H1 (cell line): ENCODE measurements at regions not wholly inside any gene's neighbourhood (a gene's known extent, or its start where the extent isn't known, plus 50 kb on each side); places are given as distances from the start of the nearest gene placed in this dataset.

Source experiments
- CTCF ChIA-PET: fragments of 300-600 bp; sonication (Branson Sonifier 250); formaldehyde crosslinking; loops from one replicate; lab custom pipeline; 2021; ENCODE audit not compliant: partially characterized antibody; lab: Charles Lee
- POLR2A ChIA-PET: fragments of 300-600 bp; sonication (Branson Sonifier 250); formaldehyde crosslinking; loops from one replicate; lab custom pipeline; 2021; ENCODE audit warnings: inconsistent platforms; ENCODE audit not compliant: partially characterized antibody; lab: Charles Lee
- DNase-seq, 2 experiments: peaks; one replicate each; pipeline versions ENCODE4 v3.0.0 to v3.0.0-alpha.2; 2010 to 2022; ENCODE audit warnings: low spot score in 2 of 2, low read depth in 1 of 2, mixed read lengths in 1 of 2
- FAIRE-seq: peaks from 2 replicates; lab custom pipeline; 2011; peaks lifted over from hg19 to GRCh38; lab: Jason Lieb, UNC
- H2AFZ ChIP-seq: 2 replicates; pipeline ENCODE4 v1.8.1; 2012; ENCODE audit warnings: low read length, inconsistent platforms
- H2AK5ac ChIP-seq: 2 replicates; pipeline ENCODE4 v1.6.1; 2013; ENCODE audit warnings: low read depth, low read length
- H2BK120ac ChIP-seq: replicated peaks from 2 replicates; pipeline ENCODE3; 2013; ENCODE audit warnings: low read depth, low read length, inconsistent platforms
- H2BK12ac ChIP-seq: 2 replicates; pipeline ENCODE4 v1.6.1; 2013; ENCODE audit warnings: low read depth, low read length
- H2BK15ac ChIP-seq: 2 replicates; pipeline ENCODE4 v1.6.1; 2013; ENCODE audit warnings: low read length
- H2BK20ac ChIP-seq: 2 replicates; pipeline ENCODE4 v1.6.1; 2013; ENCODE audit warnings: low read length
- H2BK5ac ChIP-seq: 2 replicates; pipeline ENCODE4 v1.6.1; 2013; ENCODE audit warnings: low read depth, low read length
- H3K14ac ChIP-seq: 2 replicates; pipeline ENCODE4 v1.6.1; 2013; ENCODE audit warnings: inconsistent platforms; ENCODE audit not compliant: insufficient read length
- H3K18ac ChIP-seq: 2 replicates; pipeline ENCODE4 v1.6.1; 2013; ENCODE audit warnings: low read length; ENCODE audit errors: extremely low read depth
- H3K23ac ChIP-seq: 2 replicates; pipeline ENCODE4 v1.6.1; 2013; ENCODE audit warnings: inconsistent platforms; ENCODE audit not compliant: insufficient read length
- H3K23me2 ChIP-seq: 2 replicates; pipeline ENCODE4 v1.6.1; 2013; ENCODE audit warnings: low read depth, low read length
- H3K27ac ChIP-seq: 2 replicates; pipeline ENCODE4 v1.6.1; 2011; ENCODE audit warnings: low read depth, low read length, inconsistent platforms
- H3K27me3 ChIP-seq, 4 experiments: replicated peaks in 1 of 4; 1 replicate in 1 of 4; 2 replicates in 3 of 4; pipeline versions ENCODE4 v1.6.1 to v1.8.1; 2011 to 2013; ENCODE audit warnings: low read length in 3 of 4, mild to moderate bottlenecking in 3 of 4, inconsistent platforms in 2 of 4, mixed read lengths in 2 of 4, moderate library complexity in 1 of 4; ENCODE audit not compliant: control insufficient read depth in 3 of 4, insufficient read depth in 3 of 4; ENCODE audit errors: extremely low read depth in 1 of 4
- H3K36me3 ChIP-seq, 4 experiments: 2 replicates each; pipeline versions ENCODE4 v1.6.1 to v1.8.1; 2011 to 2013; ENCODE audit warnings: mild to moderate bottlenecking in 4 of 4, low read length in 3 of 4, moderate library complexity in 2 of 4, control low read depth in 1 of 4, inconsistent platforms in 1 of 4; ENCODE audit not compliant: insufficient read depth in 4 of 4, control insufficient read depth in 2 of 4
- H3K4ac ChIP-seq: replicated peaks from 2 replicates; pipeline ENCODE3; 2013; ENCODE audit warnings: low read length, low read depth, mixed read lengths, inconsistent platforms; ENCODE audit not compliant: insufficient read length
- H3K4me1 ChIP-seq, 4 experiments: replicated peaks in 1 of 4; 1 replicate in 1 of 4; 2 replicates in 3 of 4; pipeline versions ENCODE4 v1.6.1 to v1.8.1; 2011 to 2013; ENCODE audit warnings: low read length in 3 of 4, inconsistent platforms in 2 of 4, mixed read lengths in 1 of 4; ENCODE audit not compliant: insufficient read depth in 4 of 4, control insufficient read depth in 3 of 4
- H3K4me2 ChIP-seq, 2 experiments: 2 replicates each; pipeline versions ENCODE4 v1.6.1 to v1.8.1; 2011 to 2013; ENCODE audit warnings: low read depth in 2 of 2, low read length in 2 of 2, control low read depth in 1 of 2, inconsistent platforms in 1 of 2, mild to moderate bottlenecking in 1 of 2; ENCODE audit not compliant: insufficient read depth in 1 of 2
- H3K4me3 ChIP-seq, 4 experiments: fragments of 200-600, 300-600 bp in 1 of 4; sonication (generic), shearing (Covaris generic), sonication (Bioruptor Twin) in 1 of 4; 2 replicates each; pipeline versions ENCODE4 v1.5.1 to v1.8.1; 2011 to 2016; ENCODE audit warnings: low read length in 4 of 4, low read depth in 3 of 4, control low read depth in 2 of 4, inconsistent platforms in 2 of 4, mild to moderate bottlenecking in 2 of 4, mixed read lengths in 1 of 4, moderate library complexity in 1 of 4; ENCODE audit not compliant: insufficient read depth in 2 of 4; ENCODE audit errors: extremely low read depth in 1 of 4
- H3K56ac ChIP-seq: replicated peaks from 2 replicates; pipeline ENCODE3; 2013; ENCODE audit warnings: low read depth, mild to moderate bottlenecking, mixed read lengths, low read length, inconsistent platforms; ENCODE audit not compliant: insufficient read length
- H3K79me1 ChIP-seq: 2 replicates; pipeline ENCODE4 v1.6.1; 2013; ENCODE audit warnings: low read depth, low read length, control low read depth
- H3K79me2 ChIP-seq, 2 experiments: 2 replicates each; pipeline versions ENCODE4 v1.6.1 to v1.8.1; 2012 to 2013; ENCODE audit warnings: low read length in 2 of 2, mild to moderate bottlenecking in 2 of 2, inconsistent platforms in 1 of 2; ENCODE audit not compliant: insufficient read depth in 2 of 2, control insufficient read depth in 1 of 2
- H3K9ac ChIP-seq, 4 experiments: replicated peaks in 1 of 4; 1 replicate in 1 of 4; 2 replicates in 3 of 4; pipeline versions ENCODE4 v1.6.1 to v1.8.1; 2011 to 2013; ENCODE audit warnings: low read depth in 3 of 4, low read length in 3 of 4, control low read depth in 2 of 4, mild to moderate bottlenecking in 2 of 4, moderate library complexity in 2 of 4, inconsistent platforms in 1 of 4; ENCODE audit errors: extremely low read depth in 1 of 4
- H3K9me3 ChIP-seq, 2 experiments: 2 replicates each; pipeline versions ENCODE4 v1.6.1 to v1.8.1; 2012 to 2013; ENCODE audit warnings: mild to moderate bottlenecking in 2 of 2, moderate library complexity in 2 of 2, control low read depth in 1 of 2, inconsistent platforms in 1 of 2, low read depth in 1 of 2, low read length in 1 of 2, mixed read lengths in 1 of 2; ENCODE audit not compliant: insufficient read depth in 2 of 2
- H4K20me1 ChIP-seq, 2 experiments: replicated peaks in 1 of 2; 2 replicates each; pipeline versions ENCODE3 to v1.8.1; 2011 to 2013; ENCODE audit warnings: inconsistent platforms in 2 of 2, low read length in 2 of 2, mild to moderate bottlenecking in 1 of 2; ENCODE audit not compliant: insufficient read depth in 2 of 2, control insufficient read depth in 1 of 2
- H4K5ac ChIP-seq: 2 replicates; pipeline ENCODE4 v1.6.1; 2013; ENCODE audit warnings: low read length, low read depth, mixed read lengths, inconsistent platforms; ENCODE audit not compliant: insufficient read length
- H4K8ac ChIP-seq: 2 replicates; pipeline ENCODE4 v1.8.0; 2013; ENCODE audit warnings: mild to moderate bottlenecking, moderate library complexity, low read length, inconsistent platforms; ENCODE audit not compliant: insufficient read depth; ENCODE audit errors: extremely low read depth
- H4K91ac ChIP-seq: replicated peaks from 2 replicates; pipeline ENCODE3; 2013; ENCODE audit warnings: low read length, mixed read lengths, inconsistent platforms; ENCODE audit not compliant: insufficient read length
- CBX5 ChIP-seq: fragments of 300-800, 300-1000 bp; sonication (generic); IDR thresholded peaks from 2 replicates; pipeline ENCODE4 v1.7.1; 2016; ENCODE audit warnings: antibody characterized with exemption, low read length, low read depth
- CREB1 ChIP-seq: IDR thresholded peaks from 2 replicates; pipeline ENCODE4 v1.6.1; 2012; ENCODE audit warnings: inconsistent platforms
- CTBP2 ChIP-seq: IDR thresholded peaks from 2 replicates; pipeline ENCODE4 v1.7.0; 2011; ENCODE audit warnings: borderline replicate concordance, mild to moderate bottlenecking, moderate library complexity, mixed read lengths, low read length; ENCODE audit not compliant: insufficient read depth, insufficient read length
- CTCF ChIP-seq, 3 experiments: IDR thresholded peaks; 1 replicate in 2 of 3; 2 replicates in 1 of 3; pipeline versions ENCODE4 v1.5.1 to v1.6.1; 2011; ENCODE audit warnings: low read length in 3 of 3, mild to moderate bottlenecking in 3 of 3, inconsistent platforms in 2 of 3, low read depth in 1 of 3, moderate library complexity in 1 of 3; ENCODE audit not compliant: insufficient read depth in 1 of 3; ENCODE audit errors: control extremely low read depth in 1 of 3
- EP300 ChIP-seq, 2 experiments: IDR thresholded peaks; 1 replicate in 1 of 2; 2 replicates in 1 of 2; pipeline ENCODE4 v1.6.1; 2011 to 2012; ENCODE audit warnings: low read depth in 2 of 2, low read length in 2 of 2, mild to moderate bottlenecking in 2 of 2, borderline replicate concordance in 1 of 2, inconsistent platforms in 1 of 2, moderate library complexity in 1 of 2
- FOSL1 ChIP-seq: IDR thresholded peaks from 2 replicates; pipeline ENCODE4 v1.6.1; 2011; ENCODE audit warnings: mild to moderate bottlenecking, low read depth, low read length, moderate library complexity; ENCODE audit not compliant: insufficient read depth
- KDM4A ChIP-seq: IDR thresholded peaks from one replicate; pipeline ENCODE4 v1.7.1; 2012; ENCODE audit warnings: low read depth, mild to moderate bottlenecking, moderate library complexity, low read length, inconsistent platforms; ENCODE audit not compliant: severe bottlenecking
- NRF1 ChIP-seq: IDR thresholded peaks from 2 replicates; pipeline ENCODE4 v1.6.1; 2011; ENCODE audit warnings: mild to moderate bottlenecking, low read depth, low read length, improper control_type of control experiment
- SIN3A ChIP-seq, 2 experiments: IDR thresholded peaks in 1 of 2; conservative IDR thresholded peaks in 1 of 2; 2 replicates each; pipeline ENCODE4 v1.6.1; 2011 to 2012; ENCODE audit warnings: low read length in 2 of 2, improper control_type of control experiment in 1 of 2, low read depth in 1 of 2, mild to moderate bottlenecking in 1 of 2
- SUZ12 ChIP-seq: fragments of 200-600 bp; sonication (generic); IDR thresholded peaks from 2 replicates; pipeline ENCODE4 v1.6.1; 2012; ENCODE audit warnings: mild to moderate bottlenecking, inconsistent platforms, low read length, moderate library complexity, mixed read lengths
- TBP ChIP-seq: IDR thresholded peaks from 2 replicates; pipeline ENCODE4 v1.6.1; 2011; ENCODE audit warnings: low read depth, low read length, improper control_type of control experiment
- YY1 ChIP-seq: IDR thresholded peaks from 2 replicates; pipeline ENCODE4 v1.6.1; 2011; ENCODE audit warnings: low read depth, mild to moderate bottlenecking, low read length
- WGBS, 2 experiments: shearing (Covaris generic) in 1 of 2; methylation state at CpG; one replicate each; pipeline versions ENCODE4 v1.1.6 to v1.1.7; 2013 to 2015; ENCODE audit warnings: low lambda C conversion rate in 2 of 2, mixed read lengths in 2 of 2, inconsistent platforms in 1 of 2, low coverage in 1 of 2, missing lambda C conversion rate in 1 of 2; ENCODE audit not compliant: insufficient replicate concordance in 2 of 2, insufficient coverage in 1 of 2, insufficient read length in 1 of 2; ENCODE audit errors: extremely low coverage in 1 of 2, missing lambda C conversion rate in 1 of 2; 5-methylcytosine and 5-hydroxymethylcytosine counted together

GRCh38 chr3:59429198-59429597 lies 379.4 kb upstream of the CFAP20DC start:
- Histone ChIP-seq H3K4me2 (no peak overlapping the region), H3K14ac (no peak overlapping the region), H3K27me3 (no peaks in the 10 kb centered on the region), H4K91ac (no peak overlapping the region), H3K56ac (no peak overlapping the region), H3K18ac (no peak overlapping the region), H2BK15ac (no peak overlapping the region), H4K8ac (no peak overlapping the region), H3K36me3 (no peaks in the 10 kb centered on the region), H4K20me1 (no peaks in the 10 kb centered on the region), H3K23me2 (no peaks in the 10 kb centered on the region), H2BK20ac (no peak overlapping the region), H3K4ac (no peak overlapping the region), H3K4me3 (no peak overlapping the region), H2BK12ac (no peak overlapping the region), H4K5ac (no peak overlapping the region), H2BK120ac (no peak overlapping the region), H3K27ac (no peak overlapping the region), H2AK5ac (no peak overlapping the region), H2BK5ac (no peak overlapping the region), H3K79me2 (no peaks in the 10 kb centered on the region), H3K9me3 (no peaks in the 10 kb centered on the region), H3K23ac (no peak overlapping the region), H2AFZ (no peak overlapping the region), H3K4me1 (no peaks in the 10 kb centered on the region), H3K79me1 (no peaks in the 10 kb centered on the region), H3K9ac (no peak overlapping the region)
- DNase-seq (no peak), FAIRE-seq (no peak)
- CTCF ChIA-PET, result interaction anchor here (1.2 kb wide), 1 partner anchor 11 kb away, joined by 3 read pairs; no protein-coding TSS in a partner anchor
- WGBS, 2 experiments, result 92% methylated on average over 2 of the region's 2 CpGs; no CpG with 5 or more reads in 1 of the 2 experiments
- POLR2A ChIA-PET, result no interaction called here
- TF ChIP-seq CTCF (IDR thresholded peaks at IDR 0.05; ENCODE audit: control extremely low read depth in 1 of 3, insufficient read depth in 1 of 3, low read depth in 1 of 3, low read length in 3 of 3), result no peak
- no peak for TF ChIP-seq KDM4A
- no peak for TF ChIP-seq CTBP2
- TF ChIP-seq TBP, result no peak
- no peak for TF ChIP-seq NRF1
- no peak for TF ChIP-seq EP300 (IDR thresholded peaks at IDR 0.05; ENCODE audit: borderline replicate concordance in 1 of 2, low read depth in 2 of 2, low read length in 2 of 2)
- no peak for TF ChIP-seq CBX5
- TF ChIP-seq SIN3A (conservative IDR thresholded peaks at IDR 0.05 in 1 of 2, IDR thresholded peaks at IDR 0.05 in 1 of 2; ENCODE audit: low read depth in 1 of 2, low read length in 2 of 2), result no peak
- TF ChIP-seq CREB1, result no peak
- no peak for TF ChIP-seq SUZ12
- no peak for TF ChIP-seq FOSL1
- TF ChIP-seq YY1, result no peak
